Activated CD8-positive, alpha-beta memory T cell treated with anti-CD3 and anti-CD28 coated beads, Interleukin-2, amount 50 U/mL, for 24 hours (primary cell): ENCODE measurements at regions not wholly inside any gene's neighbourhood (a gene's known extent, or its start where the extent isn't known, plus 50 kb on each side); places are given as distances from the start of the nearest gene placed in this dataset.
"Not testable (repeated sequence)": the region's sequence is repeated elsewhere in the genome, so short reads cannot be mapped to it uniquely, and the experiment has no call there.

Experiments used
- DNase-seq: peaks from one replicate; pipeline ENCODE4 v3.0.0-alpha.2; 2020; ENCODE audit errors: extremely low read depth

- no peak for DNase-seq
These were observed 266.0 kb downstream of the SH3BP4 start for GRCh38 chr2:235217846-235218245.

DNA sequence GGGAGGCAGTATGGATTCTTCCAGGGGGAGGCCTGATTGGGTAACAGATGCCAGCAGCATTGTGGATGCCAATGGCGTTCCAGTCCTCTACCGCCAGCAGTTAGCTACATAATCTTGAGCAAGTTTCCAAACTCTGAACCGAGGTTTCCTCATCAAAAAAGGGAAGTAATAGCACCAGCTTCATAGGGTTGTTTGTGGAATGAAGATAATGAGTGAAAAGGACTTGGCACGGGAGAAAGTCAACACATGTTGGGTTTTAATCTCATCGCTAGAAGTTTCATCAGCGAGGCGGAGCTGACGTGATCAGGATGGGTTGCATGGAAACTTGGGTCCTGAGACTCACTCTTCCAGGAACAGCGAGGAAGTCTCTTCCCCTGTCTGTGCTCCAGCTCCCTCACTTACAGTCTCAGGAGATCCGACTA lies 266.7 kb downstream of the SH3BP4 start:
- DNase-seq = no peak

GRCh38 chr2:235219048-235219447 lies 267.2 kb downstream of the SH3BP4 start:
- DNase-seq = no peak

- DNase-seq = no peak
These were observed 268.5 kb downstream of the SH3BP4 start for GRCh38 chr2:235220331-235220730.

DNA sequence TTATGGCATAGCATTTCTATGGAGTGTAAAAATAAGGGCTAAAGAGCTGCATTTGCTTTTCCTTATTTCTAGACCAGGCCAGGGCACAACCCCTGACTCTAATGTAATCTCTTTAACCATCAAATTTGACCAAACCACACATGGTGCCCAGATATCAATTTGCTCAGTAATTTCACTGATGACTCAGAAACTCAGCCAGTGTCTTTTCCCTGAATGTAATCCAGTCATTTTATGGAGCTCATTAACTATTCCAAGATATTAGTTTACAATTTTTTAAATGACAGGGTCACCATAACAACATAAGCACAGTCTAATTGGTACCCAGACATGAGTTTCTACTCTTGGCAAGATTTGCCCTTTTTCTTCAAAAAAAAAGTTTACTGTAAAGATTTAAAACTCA lies 270.8 kb upstream of the AGAP1 start:
- DNase-seq = no peak

DNA sequence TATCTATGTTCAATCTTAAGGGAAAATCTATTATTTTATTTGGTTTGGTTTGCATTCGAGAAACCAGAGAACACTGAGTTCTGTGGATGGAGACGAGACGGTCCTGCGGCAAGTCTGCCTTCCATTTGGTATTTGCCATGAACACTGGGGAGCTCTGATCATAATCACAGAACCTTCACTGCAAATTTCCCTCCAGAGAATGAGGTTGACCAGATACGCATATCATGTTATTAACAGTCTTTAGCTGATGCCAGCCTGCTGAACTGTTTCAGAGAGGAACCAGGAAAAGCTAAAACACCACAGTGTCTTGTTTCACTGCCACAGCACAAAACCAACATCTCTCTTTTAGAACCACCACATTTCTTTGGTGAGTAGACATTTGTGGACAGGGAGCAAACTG lies 269.4 kb upstream of the AGAP1 start:
- no peak for DNase-seq

- DNase-seq = no peak
These were observed 268.6 kb upstream of the AGAP1 start for GRCh38 chr2:235225261-235225660.

DNA sequence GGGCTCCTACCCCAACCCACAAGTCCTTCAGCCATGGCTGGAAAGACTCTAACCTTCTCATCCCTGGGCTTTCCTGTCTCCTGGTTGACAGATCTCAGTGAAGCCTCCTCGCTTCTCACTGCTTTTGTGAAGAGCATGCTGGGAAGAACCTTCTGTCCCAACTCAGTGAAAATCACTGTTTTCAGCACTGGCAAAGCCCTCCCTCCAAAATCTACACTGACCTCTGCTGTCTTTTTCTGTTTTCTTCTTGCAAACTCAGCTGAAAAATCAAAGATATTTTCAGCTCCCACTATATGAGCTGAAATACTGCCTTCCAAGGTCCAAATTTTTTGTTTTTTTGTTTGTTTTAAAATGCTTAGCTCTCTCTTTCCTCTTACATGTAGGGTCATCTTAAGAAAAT lies 266.3 kb upstream of the AGAP1 start:
- no peak for DNase-seq

GRCh38 chr2:235228422-235228821 lies 265.4 kb upstream of the AGAP1 start:
- not testable (repeated sequence) for DNase-seq

- no peak for DNase-seq
These were observed 264.6 kb upstream of the AGAP1 start for GRCh38 chr2:235229236-235229635.

GRCh38 chr2:235230821-235231601 lies 262.8 kb upstream of the AGAP1 start:
- no peak for DNase-seq

GRCh38 chr2:235232449-235233433 lies 261.1 kb upstream of the AGAP1 start:
- no peak for DNase-seq

- DNase-seq = no peak
These were observed 259.1 kb upstream of the AGAP1 start for GRCh38 chr2:235234736-235235135.

DNA sequence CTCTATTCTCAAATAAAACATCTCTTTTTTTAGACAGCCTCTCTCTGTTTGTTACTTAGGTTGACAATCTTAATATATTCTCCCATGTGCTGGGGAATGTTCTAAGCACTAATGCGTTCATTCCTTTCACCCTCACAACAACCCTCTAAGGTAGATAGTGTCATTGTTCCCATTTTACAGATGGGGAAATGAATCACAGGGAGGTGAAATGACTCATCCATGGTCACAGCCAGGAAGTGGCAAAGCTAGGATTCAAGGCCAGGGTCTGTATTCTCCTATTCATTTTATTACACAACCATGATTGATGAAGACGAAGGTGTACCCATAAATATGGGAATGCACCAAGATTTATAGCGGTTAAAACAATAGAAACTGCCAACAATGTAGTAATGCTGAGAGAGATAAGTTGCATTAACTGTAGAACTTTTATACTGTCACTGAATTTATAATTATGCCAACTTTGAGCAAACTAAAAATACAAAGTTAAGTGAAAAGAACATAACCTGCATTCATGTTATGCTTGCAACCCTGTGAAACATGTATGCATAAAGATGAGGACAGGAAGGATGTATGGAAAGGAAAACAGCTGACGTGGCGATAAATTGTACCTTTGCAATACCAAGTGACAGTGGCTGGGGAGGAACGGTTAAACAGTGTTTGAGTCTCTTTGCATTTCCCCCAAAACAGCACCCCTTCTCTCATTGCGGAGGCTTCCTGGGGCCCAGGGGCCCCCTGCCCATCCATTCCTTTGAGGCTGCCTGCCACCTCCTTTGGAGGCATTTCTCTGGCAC lies 257.7 kb upstream of the AGAP1 start:
- no peak for DNase-seq

GRCh38 chr2:235238537-235238936 lies 255.3 kb upstream of the AGAP1 start:
- DNase-seq = no peak

DNA sequence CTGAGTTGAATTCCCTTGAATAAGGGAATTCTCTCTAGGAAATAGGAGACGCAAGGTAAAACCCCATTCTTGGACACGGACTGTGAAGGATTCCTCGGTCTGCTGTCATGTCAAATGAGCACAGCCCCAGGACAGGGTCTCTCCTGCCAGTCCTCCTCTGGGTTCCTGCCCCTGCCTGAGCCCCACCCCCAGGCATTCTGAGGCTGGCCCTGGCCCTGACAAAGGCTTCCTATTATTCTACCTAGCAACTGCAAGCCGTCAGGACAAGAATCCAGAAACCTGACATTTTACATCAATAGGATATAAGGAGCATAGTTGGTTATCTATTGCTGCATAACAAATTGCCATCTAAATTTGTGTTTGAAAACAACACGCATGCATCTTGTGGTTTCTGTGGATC lies 253.3 kb upstream of the AGAP1 start:
- DNase-seq = no peak

- DNase-seq = no peak
These were observed 249.3 kb upstream of the AGAP1 start for GRCh38 chr2:235244255-235245220.

DNA sequence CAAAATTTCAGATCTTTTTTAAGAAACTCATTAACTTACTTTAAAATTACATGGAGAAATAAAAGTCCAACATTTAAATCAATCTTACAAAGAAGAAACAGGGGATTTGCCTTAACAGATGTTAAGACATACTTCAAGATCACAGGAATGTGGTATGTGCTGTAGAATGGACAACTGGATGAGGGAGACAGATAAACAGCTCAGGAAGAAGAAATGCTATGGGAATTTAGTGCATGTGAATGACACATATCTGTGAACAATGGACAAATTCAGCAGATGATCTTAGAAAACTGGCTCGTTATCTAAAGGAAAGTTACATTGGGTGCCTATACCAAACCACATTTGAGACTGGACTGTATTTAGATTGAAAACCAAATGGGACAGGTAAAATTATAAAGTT lies 246.8 kb upstream of the AGAP1 start:
- DNase-seq = no peak

DNA sequence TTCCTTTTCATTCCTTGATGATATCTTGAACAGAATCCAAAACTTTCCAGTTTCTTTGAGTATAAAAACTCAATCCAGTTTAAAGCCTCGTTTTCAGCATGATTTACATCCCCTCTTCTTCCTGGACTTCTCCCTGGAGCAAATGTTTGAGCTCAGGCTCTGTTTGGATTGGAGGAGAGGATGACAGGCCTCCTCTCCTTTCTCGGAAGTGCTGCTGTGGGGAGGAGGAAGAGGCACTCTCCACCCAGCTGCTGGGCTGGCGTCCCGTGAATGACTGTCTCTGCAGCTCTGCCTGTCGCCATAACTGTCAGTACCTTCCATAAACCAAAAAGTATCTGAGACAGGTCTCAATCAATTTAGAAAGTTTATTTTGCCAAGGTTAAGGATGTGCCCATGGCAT lies 238.2 kb upstream of the AGAP1 start:
- DNase-seq = no peak

DNA sequence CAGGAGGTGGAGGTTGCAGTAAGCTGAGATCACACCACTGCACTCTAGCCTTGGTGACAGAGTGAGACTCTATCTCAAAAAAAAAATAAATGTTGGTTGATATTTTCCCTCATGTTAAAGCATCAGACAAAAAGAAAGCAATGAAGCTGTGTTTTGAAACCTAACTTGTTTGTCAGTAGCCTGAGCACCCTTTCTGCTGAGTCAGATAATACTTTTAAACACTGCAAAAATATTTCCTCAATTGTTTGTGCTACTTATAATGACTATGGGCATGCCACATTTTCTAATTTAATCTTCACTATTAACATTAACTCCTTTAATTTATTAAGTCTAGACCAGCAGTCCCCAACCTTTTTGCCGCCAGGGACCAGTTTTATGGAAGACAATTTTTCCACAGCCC lies 236.3 kb upstream of the AGAP1 start:
- no peak for DNase-seq

GRCh38 chr2:235262750-235263149 lies 231.1 kb upstream of the AGAP1 start:
- DNase-seq = no peak
